ENCODE measurements at regions not wholly inside any gene's neighbourhood (a gene's known extent, or its start where the extent isn't known, plus 50 kb on each side); places are given as distances from the start of the nearest gene placed in this dataset.

DNA sequence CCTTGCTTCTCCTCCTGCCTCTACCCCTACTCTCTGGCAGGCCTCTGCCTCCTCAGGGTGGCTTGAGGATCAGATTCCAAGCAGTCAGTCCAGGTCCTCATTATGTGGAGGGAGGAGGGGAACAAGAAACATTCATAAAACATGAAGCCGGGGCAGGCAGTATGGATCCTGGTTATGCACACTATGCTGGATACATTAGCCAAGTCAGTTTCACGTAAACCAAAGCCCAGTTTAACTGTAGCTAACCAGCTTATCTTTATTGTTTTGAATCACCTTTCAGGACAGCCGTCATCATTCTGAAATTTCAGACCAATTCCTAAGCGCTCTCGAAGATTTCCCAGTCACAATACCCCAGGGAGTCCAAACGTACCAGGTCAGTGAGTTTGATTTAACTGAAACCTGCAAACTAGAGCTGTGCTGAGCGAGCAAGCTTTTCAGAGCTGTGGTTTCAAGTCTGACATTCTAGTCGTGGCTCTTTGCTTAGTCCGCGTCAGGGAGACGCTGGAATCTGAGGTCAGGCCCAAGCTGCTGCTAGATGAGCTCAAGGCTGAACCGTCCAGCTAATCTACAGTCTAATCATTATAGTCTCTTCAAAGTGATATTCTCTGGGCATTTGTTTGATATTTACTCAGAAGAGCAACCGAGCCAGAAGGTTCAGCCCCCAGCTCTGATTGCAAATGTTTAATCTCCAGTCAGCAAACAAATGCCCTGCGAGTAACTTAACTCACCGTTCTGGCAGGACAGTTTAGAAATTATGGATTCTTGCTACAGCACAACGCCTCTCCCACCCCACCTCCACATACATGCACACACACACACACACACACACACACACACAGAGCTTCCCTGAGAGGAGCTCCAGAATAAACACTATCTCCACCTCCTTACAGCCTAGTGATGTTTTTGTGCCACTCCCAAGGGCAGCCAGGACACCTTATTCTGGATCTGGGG, 63.8 kb upstream of the BZW1 start:
- peak overlapping the region; percentile 41 for H2AFZ ChIP-seq (ENCODE audit: low read depth)

DNA sequence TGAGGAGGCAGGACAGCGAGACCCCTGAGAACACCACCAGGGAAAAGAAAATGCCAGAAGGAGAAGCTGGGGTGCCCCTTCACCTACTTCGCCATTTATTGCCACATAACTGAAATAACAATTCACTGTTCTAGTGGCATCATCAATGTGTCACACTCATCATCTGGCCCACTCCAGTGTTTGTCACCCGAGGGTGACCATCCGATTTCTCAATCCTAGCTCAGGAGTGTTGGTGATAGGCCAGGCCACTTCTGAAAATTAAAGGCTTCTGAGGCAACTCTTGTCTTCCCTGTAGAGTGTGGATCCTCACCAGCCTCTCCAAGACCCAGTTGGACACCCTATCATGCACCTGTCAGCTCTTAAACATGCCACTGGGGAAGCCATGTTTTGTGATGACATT, 62.9 kb upstream of the BZW1 start:
- Histone ChIP-seq H3K4me3 (IDR thresholded peaks at IDR 0.05; ENCODE audit: insufficient read depth, low read depth, low read length) (no peak overlapping the region), H3K9ac (no peak overlapping the region; the same call in 1 of the 2 replicates), H4K20me1 (ENCODE audit: insufficient read depth) (no peaks in the 10 kb centered on the region), H3K27ac (peak overlapping the region; percentile 81), H3K4me1 (ENCODE audit: low read depth, poor library complexity, severe bottlenecking) (peaks cover 31% of the 10 kb centered on the region), H2AFZ (ENCODE audit: low read depth) (peak overlapping the region; percentile 41; the same call in 1 of the 2 replicates), H3K36me3 (ENCODE audit: insufficient read depth) (no peaks in the 10 kb centered on the region), H3K27me3 (ENCODE audit: insufficient read depth, low read depth) (no peaks in the 10 kb centered on the region), H3K4me2 (peak overlapping the region; percentile 22; the same call in 1 of the 2 replicates), H3K79me2 (ENCODE audit: insufficient read depth, low read depth) (no peaks in the 10 kb centered on the region)
- no peak for TF ChIP-seq CTCF (conservative IDR thresholded peaks at IDR 0.05; ENCODE audit: low read depth, low read length)

More for the DNA sequence above, 63.8 kb upstream of the BZW1 start:
- H3K79me2 ChIP-seq (ENCODE audit: insufficient read depth, low read depth): no peaks in the 10 kb centered on the region
- TF ChIP-seq CTCF (conservative IDR thresholded peaks at IDR 0.05; ENCODE audit: low read depth, low read length): no peak
- peak overlapping the region; percentile 39 for H3K9ac ChIP-seq
- peaks cover 31% of the 10 kb centered on the region for H3K4me1 ChIP-seq (ENCODE audit: low read depth, poor library complexity, severe bottlenecking)
- peak overlapping the region; percentile 81 for H3K27ac ChIP-seq
- peak overlapping the region; percentile 22 for H3K4me2 ChIP-seq
- peak overlapping the region; percentile 61 for H3K4me3 ChIP-seq (IDR thresholded peaks at IDR 0.05; ENCODE audit: insufficient read depth, low read depth, low read length)
- no peaks in the 10 kb centered on the region for H3K36me3 ChIP-seq (ENCODE audit: insufficient read depth)
- no peaks in the 10 kb centered on the region for H3K27me3 ChIP-seq (ENCODE audit: insufficient read depth, low read depth)
- H4K20me1 ChIP-seq (ENCODE audit: insufficient read depth): no peaks in the 10 kb centered on the region

- no peak for TF ChIP-seq CTCF (conservative IDR thresholded peaks at IDR 0.05; ENCODE audit: low read depth, low read length)
- H3K4me3 ChIP-seq (IDR thresholded peaks at IDR 0.05; ENCODE audit: insufficient read depth, low read depth, low read length): no peak overlapping the region
- H3K36me3 ChIP-seq (ENCODE audit: insufficient read depth): no peaks in the 10 kb centered on the region
- no peak overlapping the region for H3K9ac ChIP-seq
- H3K79me2 ChIP-seq (ENCODE audit: insufficient read depth, low read depth): no peaks in the 10 kb centered on the region
- H4K20me1 ChIP-seq (ENCODE audit: insufficient read depth): no peaks in the 10 kb centered on the region
- H3K27ac ChIP-seq: no peak overlapping the region
- H3K27me3 ChIP-seq (ENCODE audit: insufficient read depth, low read depth): no peaks in the 10 kb centered on the region
- no peak overlapping the region for H3K4me2 ChIP-seq
- peaks cover 31% of the 10 kb centered on the region for H3K4me1 ChIP-seq (ENCODE audit: low read depth, poor library complexity, severe bottlenecking)
- H2AFZ ChIP-seq (ENCODE audit: low read depth): no peak overlapping the region
These were observed 61.9 kb upstream of the BZW1 start for GRCh38 chr2:200749631-200750322.

GRCh38 chr2:200750323-200750910, 61.3 kb upstream of the BZW1 start:
- Histone ChIP-seq H3K27ac (no peak overlapping the region), H3K36me3 (ENCODE audit: insufficient read depth) (no peaks in the 10 kb centered on the region), H3K4me3 (IDR thresholded peaks at IDR 0.05; ENCODE audit: insufficient read depth, low read depth, low read length) (no peak overlapping the region), H3K4me2 (no peak overlapping the region), H3K9ac (no peak overlapping the region), H2AFZ (ENCODE audit: low read depth) (no peak overlapping the region), H3K27me3 (ENCODE audit: insufficient read depth, low read depth) (no peaks in the 10 kb centered on the region), H3K79me2 (ENCODE audit: insufficient read depth, low read depth) (no peaks in the 10 kb centered on the region), H4K20me1 (ENCODE audit: insufficient read depth) (no peaks in the 10 kb centered on the region), H3K4me1 (ENCODE audit: low read depth, poor library complexity, severe bottlenecking) (peaks cover 31% of the 10 kb centered on the region)
- no peak for TF ChIP-seq CTCF (conservative IDR thresholded peaks at IDR 0.05; ENCODE audit: low read depth, low read length)
